IPS-18a (cell line): ENCODE measurements at regions not wholly inside any gene's neighbourhood (a gene's known extent, or its start where the extent isn't known, plus 50 kb on each side); places are given as distances from the start of the nearest gene placed in this dataset.

Source experiments
- H3K27ac ChIP-seq: one replicate; pipeline ENCODE4 v1.5.1; 2013; ENCODE audit warnings: low read length
- H3K27me3 ChIP-seq: one replicate; pipeline ENCODE4 v1.6.1; 2013; ENCODE audit warnings: mild to moderate bottlenecking, low read length; ENCODE audit not compliant: control insufficient read depth, insufficient read depth
- H3K36me3 ChIP-seq: one replicate; pipeline ENCODE4 v1.6.1; 2013; ENCODE audit warnings: low read depth, low read length; ENCODE audit not compliant: control insufficient read depth
- H3K4me1 ChIP-seq: one replicate; pipeline ENCODE4 v1.6.1; 2013; ENCODE audit warnings: low read depth, low read length; ENCODE audit not compliant: control insufficient read depth
- H3K4me3 ChIP-seq: one replicate; pipeline ENCODE4 v1.5.1; 2013; ENCODE audit warnings: low read length
- H3K9ac ChIP-seq: one replicate; pipeline ENCODE4 v1.6.1; 2013; ENCODE audit warnings: mild to moderate bottlenecking, low read length, moderate library complexity
- H3K9me3 ChIP-seq: one replicate; pipeline ENCODE4 v1.6.1; 2013; ENCODE audit warnings: low read depth, low read length; ENCODE audit not compliant: control insufficient read depth

- Histone ChIP-seq H3K27ac (no peak overlapping the region), H3K36me3 (no peaks in the 10 kb centered on the region), H3K27me3 (no peaks in the 10 kb centered on the region), H3K4me3 (no peak overlapping the region), H3K9ac (no peak overlapping the region), H3K9me3 (no peaks in the 10 kb centered on the region), H3K4me1 (no peaks in the 10 kb centered on the region)
These were observed 566.4 kb upstream of the POT1 start for GRCh38 chr7:125495997-125496396.

- H3K36me3 ChIP-seq = no peaks in the 10 kb centered on the region
- H3K9me3 ChIP-seq = no peaks in the 10 kb centered on the region
- H3K27me3 ChIP-seq = no peaks in the 10 kb centered on the region
- H3K9ac ChIP-seq = no peak overlapping the region
- no peak overlapping the region for H3K4me3 ChIP-seq
- H3K27ac ChIP-seq = no peak overlapping the region
- no peaks in the 10 kb centered on the region for H3K4me1 ChIP-seq
These were observed 562.9 kb upstream of the POT1 start for GRCh38 chr7:125492521-125492920.

DNA sequence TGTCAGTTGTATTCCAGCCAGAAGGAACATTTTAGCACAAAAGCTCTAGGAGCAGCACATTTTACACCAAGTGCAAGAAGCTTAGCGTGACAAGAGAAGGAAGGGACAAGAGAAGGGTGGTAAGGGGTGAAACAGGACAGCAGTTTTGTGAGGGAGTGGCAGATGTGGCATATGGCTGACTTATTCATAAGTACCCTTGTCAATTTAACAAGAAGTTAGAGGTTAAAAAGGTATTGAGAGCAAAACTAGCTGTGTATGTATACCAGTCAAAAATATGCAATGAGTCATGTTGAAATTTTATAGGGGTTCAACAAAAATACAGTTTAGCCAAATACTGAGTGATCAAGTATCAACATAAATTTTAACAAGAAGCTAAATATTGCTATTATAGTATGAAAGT is 561.5 kb upstream of the POT1 start:
- Histone ChIP-seq H3K36me3 (no peaks in the 10 kb centered on the region), H3K27ac (no peak overlapping the region), H3K27me3 (no peaks in the 10 kb centered on the region), H3K9me3 (no peaks in the 10 kb centered on the region), H3K4me1 (no peaks in the 10 kb centered on the region), H3K4me3 (no peak overlapping the region), H3K9ac (no peak overlapping the region)

DNA sequence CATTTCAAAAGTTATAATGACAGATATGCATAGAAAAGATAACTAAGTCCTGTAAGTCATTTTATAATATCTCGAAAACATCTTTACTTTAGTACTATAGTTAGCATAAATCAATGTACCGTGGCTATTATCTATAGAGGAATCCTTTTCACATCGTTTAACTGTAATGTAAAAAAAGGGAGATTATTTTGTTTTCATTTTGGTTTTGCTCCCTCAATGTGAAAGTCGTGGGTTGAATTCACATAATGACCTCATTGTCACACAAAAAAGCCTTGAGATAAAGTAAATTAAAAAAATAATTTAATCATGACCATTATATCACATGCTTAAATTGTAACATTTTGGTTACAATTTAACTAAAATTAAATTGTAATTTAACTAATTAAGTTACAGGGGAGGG is 560.5 kb upstream of the POT1 start:
- no peak overlapping the region for H3K9ac ChIP-seq
- H3K4me1 ChIP-seq = no peaks in the 10 kb centered on the region
- no peak overlapping the region for H3K4me3 ChIP-seq
- no peaks in the 10 kb centered on the region for H3K9me3 ChIP-seq
- H3K36me3 ChIP-seq = no peaks in the 10 kb centered on the region
- H3K27me3 ChIP-seq = no peaks in the 10 kb centered on the region
- H3K27ac ChIP-seq = no peak overlapping the region

GRCh38 chr7:125485223-125485622 is 555.6 kb upstream of the POT1 start:
- Histone ChIP-seq H3K27me3 (no peaks in the 10 kb centered on the region), H3K9ac (no peak overlapping the region), H3K4me3 (no peak overlapping the region), H3K36me3 (no peaks in the 10 kb centered on the region), H3K9me3 (no peaks in the 10 kb centered on the region), H3K4me1 (no peaks in the 10 kb centered on the region), H3K27ac (no peak overlapping the region)

DNA sequence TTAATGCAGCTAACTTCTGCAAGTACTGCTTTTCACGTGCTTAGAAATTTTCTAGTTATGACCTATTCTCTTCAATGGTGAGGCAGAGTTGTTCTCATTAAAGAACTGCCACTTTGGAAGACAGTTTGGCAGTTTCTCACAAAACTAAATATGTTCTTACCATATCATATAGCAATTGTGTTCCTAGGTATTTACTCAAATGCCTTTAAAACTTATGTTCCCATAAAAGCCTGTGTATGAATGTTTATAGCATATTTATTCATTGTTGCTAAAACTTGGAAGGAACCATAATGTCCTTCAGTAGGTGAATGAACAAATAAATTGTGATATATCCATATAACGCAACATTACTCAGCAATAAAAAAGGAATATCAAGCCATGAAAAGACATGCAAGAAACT is 555.1 kb upstream of the POT1 start:
- no peak overlapping the region for H3K9ac ChIP-seq
- H3K4me3 ChIP-seq = no peak overlapping the region
- H3K9me3 ChIP-seq = no peaks in the 10 kb centered on the region
- no peak overlapping the region for H3K27ac ChIP-seq
- no peaks in the 10 kb centered on the region for H3K4me1 ChIP-seq
- no peaks in the 10 kb centered on the region for H3K27me3 ChIP-seq
- no peaks in the 10 kb centered on the region for H3K36me3 ChIP-seq

DNA sequence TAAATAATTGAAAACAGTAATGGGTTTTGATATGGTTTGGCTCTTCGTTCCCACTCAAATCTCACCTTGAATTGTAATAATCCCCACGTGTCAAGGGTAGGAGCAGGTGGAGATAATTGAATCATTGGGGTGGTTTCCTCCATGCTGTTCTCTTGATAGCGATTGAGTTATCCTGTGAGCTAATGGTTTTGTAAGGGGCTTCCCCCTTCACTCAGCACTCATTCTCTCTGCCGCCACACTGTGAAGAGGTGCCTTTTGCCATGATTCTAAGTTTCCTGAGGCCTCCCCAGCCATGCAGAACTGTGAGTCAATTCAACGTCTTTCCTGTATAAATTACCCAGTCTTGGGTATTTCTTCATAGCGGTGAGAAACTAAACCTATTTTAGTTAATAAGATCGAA is 551.7 kb upstream of the POT1 start:
- no peak overlapping the region for H3K27ac ChIP-seq
- no peaks in the 10 kb centered on the region for H3K9me3 ChIP-seq
- no peaks in the 10 kb centered on the region for H3K4me1 ChIP-seq
- H3K27me3 ChIP-seq = no peaks in the 10 kb centered on the region
- no peak overlapping the region for H3K4me3 ChIP-seq
- no peaks in the 10 kb centered on the region for H3K36me3 ChIP-seq
- no peak overlapping the region for H3K9ac ChIP-seq

- H3K4me3 ChIP-seq = no peak overlapping the region
- no peak overlapping the region for H3K9ac ChIP-seq
- no peaks in the 10 kb centered on the region for H3K27me3 ChIP-seq
- H3K36me3 ChIP-seq = no peaks in the 10 kb centered on the region
- no peaks in the 10 kb centered on the region for H3K4me1 ChIP-seq
- no peaks in the 10 kb centered on the region for H3K9me3 ChIP-seq
- no peak overlapping the region for H3K27ac ChIP-seq
These were observed 551.1 kb upstream of the POT1 start for GRCh38 chr7:125480762-125481161.

DNA sequence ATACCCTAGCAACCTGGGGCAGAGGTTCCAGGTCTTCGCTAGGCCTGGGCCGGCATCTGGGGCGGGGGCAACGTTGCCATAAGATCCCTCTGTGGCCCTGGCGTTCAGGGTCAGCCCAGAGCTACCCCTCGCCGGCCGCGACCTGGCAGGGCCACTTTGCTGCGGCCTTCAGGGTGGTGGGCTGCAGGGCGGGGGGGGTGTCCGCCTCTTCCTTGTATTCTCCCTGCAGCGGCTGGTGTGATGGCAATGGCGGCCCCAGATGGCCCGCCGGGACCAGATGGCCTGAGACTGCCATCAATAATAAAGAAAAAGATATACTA is 539.2 kb upstream of the POT1 start:
- Histone ChIP-seq H3K9me3 (no peaks in the 10 kb centered on the region), H3K9ac (no peak overlapping the region)

DNA sequence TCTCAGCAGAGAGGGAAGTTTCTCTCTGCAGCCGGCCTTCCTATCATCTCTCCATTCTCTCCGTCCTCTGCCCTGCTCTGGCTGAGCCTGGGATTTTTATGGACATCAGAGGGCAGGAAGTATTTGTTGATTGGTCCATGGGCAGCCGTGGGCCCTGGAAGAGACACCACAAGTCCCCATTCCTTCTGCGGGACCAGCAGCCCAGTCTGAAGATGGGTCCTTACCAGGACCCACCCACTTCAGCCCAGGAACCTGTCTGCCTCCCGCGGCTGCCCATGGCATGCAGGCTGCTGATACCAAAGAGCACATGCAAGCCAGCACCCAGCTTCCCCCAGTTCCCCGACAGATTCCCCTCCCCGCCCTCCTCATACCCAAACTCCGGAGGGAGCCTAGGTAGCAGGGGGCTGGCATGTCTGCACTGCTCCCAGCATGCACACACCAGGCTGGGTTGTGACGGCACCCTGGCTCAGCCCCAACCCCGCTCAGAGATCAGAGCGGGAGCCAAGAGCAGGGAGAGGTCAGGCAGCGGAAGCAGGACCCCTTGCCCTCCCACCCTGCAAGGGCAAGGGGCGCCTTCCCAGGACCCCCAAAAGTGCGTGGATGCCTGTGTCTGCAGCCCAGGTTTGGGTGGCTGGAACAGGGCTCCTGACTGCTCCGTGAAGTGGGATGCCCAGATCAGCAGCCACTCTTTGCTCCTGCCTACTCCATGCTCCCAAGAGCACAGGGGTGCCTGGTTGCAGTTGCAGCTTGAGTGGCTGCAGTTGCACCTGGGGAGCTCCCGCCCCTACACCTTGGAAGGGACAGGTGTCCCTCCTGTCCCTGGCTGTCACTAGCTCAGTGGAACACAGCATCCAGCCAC is 538.6 kb upstream of the POT1 start:
- Histone ChIP-seq H3K4me1 (no peaks in the 10 kb centered on the region), H3K27me3 (no peaks in the 10 kb centered on the region), H3K27ac (no peak overlapping the region), H3K9ac (no peak overlapping the region), H3K4me3 (no peak overlapping the region), H3K9me3 (no peaks in the 10 kb centered on the region), H3K36me3 (no peaks in the 10 kb centered on the region)

More for the DNA sequence above, 539.2 kb upstream of the POT1 start:
- Histone ChIP-seq H3K36me3 (no peaks in the 10 kb centered on the region), H3K27me3 (no peaks in the 10 kb centered on the region), H3K4me3 (no peak overlapping the region), H3K27ac (no peak overlapping the region), H3K4me1 (no peaks in the 10 kb centered on the region)

DNA sequence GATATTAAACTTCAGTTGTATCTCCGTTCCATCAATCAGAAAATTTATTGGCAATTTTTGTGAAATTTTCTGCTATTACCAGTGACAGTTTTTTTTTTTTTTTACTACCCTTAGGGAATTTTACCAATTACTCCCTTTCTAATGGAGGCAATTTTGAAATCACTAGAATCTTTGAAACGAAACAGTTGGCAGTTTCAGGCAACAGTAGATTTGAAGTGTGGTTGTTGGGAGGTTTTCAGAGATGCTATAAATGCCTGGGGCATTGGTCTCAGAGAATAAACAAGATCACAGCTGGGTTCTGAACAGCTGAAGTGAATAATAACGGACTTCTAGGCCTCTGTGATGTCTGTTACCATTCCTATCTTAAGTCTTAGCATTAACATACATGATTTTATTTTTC is 535.9 kb upstream of the POT1 start:
- Histone ChIP-seq H3K27me3 (no peaks in the 10 kb centered on the region), H3K9ac (no peak overlapping the region), H3K27ac (no peak overlapping the region), H3K9me3 (no peaks in the 10 kb centered on the region), H3K4me3 (no peak overlapping the region), H3K4me1 (no peaks in the 10 kb centered on the region), H3K36me3 (no peaks in the 10 kb centered on the region)

- no peaks in the 10 kb centered on the region for H3K36me3 ChIP-seq
- no peaks in the 10 kb centered on the region for H3K4me1 ChIP-seq
- H3K27ac ChIP-seq = no peak overlapping the region
- H3K4me3 ChIP-seq = no peak overlapping the region
- no peak overlapping the region for H3K9ac ChIP-seq
- no peaks in the 10 kb centered on the region for H3K9me3 ChIP-seq
- no peaks in the 10 kb centered on the region for H3K27me3 ChIP-seq
These were observed 533.0 kb upstream of the POT1 start for GRCh38 chr7:125462615-125463014.
